ENCODE measurements at regions not wholly inside any gene's neighbourhood (a gene's known extent, or its start where the extent isn't known, plus 50 kb on each side); places are given as distances from the start of the nearest gene placed in this dataset.

GRCh38 chr12:127113945-127114344, 1153.0 kb upstream of the TMEM132C start:
- no peaks in the 10 kb centered on the region for H4K20me1 ChIP-seq (ENCODE audit: insufficient read depth)
- TF ChIP-seq EZH2 (IDR thresholded peaks at IDR 0.05; ENCODE audit: insufficient read depth, poor library complexity, severe bottlenecking): no peak
- TF ChIP-seq EZH2phosphoT487 (IDR thresholded peaks at IDR 0.05; ENCODE audit: insufficient read depth, low read depth): no peak
- H3F3A ChIP-seq (ENCODE audit: insufficient read depth): no peaks in the 10 kb centered on the region
- H2AFZ ChIP-seq: no peak overlapping the region
- H3K9me3 ChIP-seq (ENCODE audit: low read depth): no peaks in the 10 kb centered on the region
- no peaks in the 10 kb centered on the region for H3K9me2 ChIP-seq (ENCODE audit: insufficient read depth)
- H3K27ac ChIP-seq: no peak overlapping the region
- in situ Hi-C loops (cut with MboI): loop anchor here (25.0 kb wide), 3 partner anchors 573 to 948 kb away; no protein-coding TSS in a partner anchor
- H3K4me3 ChIP-seq: no peak overlapping the region
- H3K36me3 ChIP-seq (ENCODE audit: low read depth): no peaks in the 10 kb centered on the region
- no peak overlapping the region for H3K9ac ChIP-seq
- H3K79me2 ChIP-seq (ENCODE audit: insufficient read depth): no peaks in the 10 kb centered on the region
- H3K4me1 ChIP-seq (ENCODE audit: insufficient read depth): no peaks in the 10 kb centered on the region
- no peak for DNase-seq
- no peak overlapping the region for H3K4me2 ChIP-seq (ENCODE audit: unreplicated experiment)
- H3K27me3 ChIP-seq (replicated peaks; ENCODE audit: insufficient read depth): no peaks in the 10 kb centered on the region
- 93 to 96% methylated on average over 2 of the region's 2 CpGs for WGBS, 2 experiments (ENCODE audit: low coverage in 1 of 2, low lambda C conversion rate in 2 of 2, missing lambda C conversion rate in 2 of 2)

- in situ Hi-C loops (cut with MboI): loop anchor here (25.0 kb wide), 3 partner anchors 572 to 947 kb away; no protein-coding TSS in a partner anchor
- no peak overlapping the region for H3K27ac ChIP-seq
- 61 to 62% methylated on average over 4 of the region's 4 CpGs for WGBS, 2 experiments (ENCODE audit: low coverage in 1 of 2, low lambda C conversion rate in 2 of 2, missing lambda C conversion rate in 2 of 2)
These were observed 1151.4 kb upstream of the TMEM132C start for GRCh38 chr12:127115468-127116035.

GRCh38 chr12:127118251-127118650, 1148.7 kb upstream of the TMEM132C start:
- in situ Hi-C loops (cut with MboI): loop anchor here (25.0 kb wide), 3 partner anchors 569 to 944 kb away; no protein-coding TSS in a partner anchor
- Histone ChIP-seq H3K27me3 (replicated peaks; ENCODE audit: insufficient read depth) (no peaks in the 10 kb centered on the region), H3K36me3 (ENCODE audit: low read depth) (no peaks in the 10 kb centered on the region), H3K4me1 (ENCODE audit: insufficient read depth) (no peaks in the 10 kb centered on the region), H3K9ac (no peak overlapping the region), H3K9me3 (ENCODE audit: low read depth) (no peaks in the 10 kb centered on the region), H3F3A (ENCODE audit: insufficient read depth) (no peaks in the 10 kb centered on the region), H2AFZ (no peak overlapping the region), H4K20me1 (ENCODE audit: insufficient read depth) (no peaks in the 10 kb centered on the region), H3K4me2 (ENCODE audit: unreplicated experiment) (no peak overlapping the region), H3K79me2 (ENCODE audit: insufficient read depth) (no peaks in the 10 kb centered on the region), H3K4me3 (no peak overlapping the region), H3K27ac (no peak overlapping the region), H3K9me2 (ENCODE audit: insufficient read depth) (no peaks in the 10 kb centered on the region)
- TF ChIP-seq EZH2 (IDR thresholded peaks at IDR 0.05; ENCODE audit: insufficient read depth, poor library complexity, severe bottlenecking) (no peak), EZH2phosphoT487 (IDR thresholded peaks at IDR 0.05; ENCODE audit: insufficient read depth, low read depth) (no peak)
- WGBS, 2 experiments (ENCODE audit: low coverage in 1 of 2, low lambda C conversion rate in 2 of 2, missing lambda C conversion rate in 2 of 2): 61 to 74% methylated on average over 3 of the region's 3 CpGs
- DNase-seq: no peak

More at GRCh38 chr12:127115468-127116035, 1151.4 kb upstream of the TMEM132C start:
- TF ChIP-seq EZH2 (IDR thresholded peaks at IDR 0.05; ENCODE audit: insufficient read depth, poor library complexity, severe bottlenecking): no peak
- no peak for TF ChIP-seq EZH2phosphoT487 (IDR thresholded peaks at IDR 0.05; ENCODE audit: insufficient read depth, low read depth)
- H3F3A ChIP-seq (ENCODE audit: insufficient read depth): no peaks in the 10 kb centered on the region
- no peak overlapping the region for H3K9ac ChIP-seq
- no peaks in the 10 kb centered on the region for H3K79me2 ChIP-seq (ENCODE audit: insufficient read depth)
- no peaks in the 10 kb centered on the region for H4K20me1 ChIP-seq (ENCODE audit: insufficient read depth)
- H3K4me1 ChIP-seq (ENCODE audit: insufficient read depth): no peaks in the 10 kb centered on the region
- no peak for DNase-seq
- H3K27me3 ChIP-seq (replicated peaks; ENCODE audit: insufficient read depth): no peaks in the 10 kb centered on the region
- no peaks in the 10 kb centered on the region for H3K9me2 ChIP-seq (ENCODE audit: insufficient read depth)
- H2AFZ ChIP-seq: no peak overlapping the region
- H3K4me3 ChIP-seq: no peak overlapping the region
- H3K9me3 ChIP-seq (ENCODE audit: low read depth): no peaks in the 10 kb centered on the region
- no peaks in the 10 kb centered on the region for H3K36me3 ChIP-seq (ENCODE audit: low read depth)
- no peak overlapping the region for H3K4me2 ChIP-seq (ENCODE audit: unreplicated experiment)

GRCh38 chr12:127119600-127120140, 1147.3 kb upstream of the TMEM132C start:
- no peaks in the 10 kb centered on the region for H3F3A ChIP-seq (ENCODE audit: insufficient read depth)
- H3K27ac ChIP-seq: no peak overlapping the region
- H3K36me3 ChIP-seq (ENCODE audit: low read depth): no peaks in the 10 kb centered on the region
- no peaks in the 10 kb centered on the region for H3K9me2 ChIP-seq (ENCODE audit: insufficient read depth)
- no peaks in the 10 kb centered on the region for H3K9me3 ChIP-seq (ENCODE audit: low read depth)
- in situ Hi-C loops (cut with MboI): loop anchor here (25.0 kb wide), 3 partner anchors 568 to 943 kb away; no protein-coding TSS in a partner anchor
- no peaks in the 10 kb centered on the region for H3K79me2 ChIP-seq (ENCODE audit: insufficient read depth)
- 85 to 96% methylated on average over 2 of the region's 2 CpGs for WGBS, 2 experiments (ENCODE audit: low coverage in 1 of 2, low lambda C conversion rate in 2 of 2, missing lambda C conversion rate in 2 of 2)
- no peak overlapping the region for H3K9ac ChIP-seq
- no peaks in the 10 kb centered on the region for H3K4me1 ChIP-seq (ENCODE audit: insufficient read depth)
- no peak for TF ChIP-seq EZH2 (IDR thresholded peaks at IDR 0.05; ENCODE audit: insufficient read depth, poor library complexity, severe bottlenecking)
- no peak for TF ChIP-seq EZH2phosphoT487 (IDR thresholded peaks at IDR 0.05; ENCODE audit: insufficient read depth, low read depth)
- H3K4me3 ChIP-seq: no peak overlapping the region
- H2AFZ ChIP-seq: no peak overlapping the region
- no peak for DNase-seq
- no peaks in the 10 kb centered on the region for H4K20me1 ChIP-seq (ENCODE audit: insufficient read depth)
- H3K4me2 ChIP-seq (ENCODE audit: unreplicated experiment): no peak overlapping the region
- H3K27me3 ChIP-seq (replicated peaks; ENCODE audit: insufficient read depth): no peaks in the 10 kb centered on the region

All from GM23248 (cell line).